ENCODE measurements at regions not wholly inside any gene's neighbourhood (a gene's known extent, or its start where the extent isn't known, plus 50 kb on each side); places are given as distances from the start of the nearest gene placed in this dataset.

DNA sequence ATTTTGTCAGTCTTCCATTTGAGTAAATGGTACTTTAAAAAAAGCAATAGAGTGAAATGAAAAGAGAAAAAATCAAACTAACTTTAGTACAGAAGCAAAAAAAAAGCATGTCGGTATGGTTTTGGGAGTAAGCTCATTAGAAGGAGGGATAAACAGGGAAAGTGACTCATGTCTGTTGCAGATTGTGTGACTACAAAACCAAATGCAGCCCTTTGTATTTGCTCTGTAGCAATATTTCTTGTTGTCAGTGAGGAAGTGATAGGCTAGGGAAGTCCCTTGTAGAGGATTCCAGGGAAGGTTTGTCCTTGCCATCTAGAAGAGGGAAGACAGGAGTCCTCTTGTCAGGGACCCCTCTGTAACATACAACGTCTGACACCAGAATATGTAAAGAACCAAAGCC lies 150.5 kb upstream of the POU1F1 start:
- TF ChIP-seq, protein P1, sequence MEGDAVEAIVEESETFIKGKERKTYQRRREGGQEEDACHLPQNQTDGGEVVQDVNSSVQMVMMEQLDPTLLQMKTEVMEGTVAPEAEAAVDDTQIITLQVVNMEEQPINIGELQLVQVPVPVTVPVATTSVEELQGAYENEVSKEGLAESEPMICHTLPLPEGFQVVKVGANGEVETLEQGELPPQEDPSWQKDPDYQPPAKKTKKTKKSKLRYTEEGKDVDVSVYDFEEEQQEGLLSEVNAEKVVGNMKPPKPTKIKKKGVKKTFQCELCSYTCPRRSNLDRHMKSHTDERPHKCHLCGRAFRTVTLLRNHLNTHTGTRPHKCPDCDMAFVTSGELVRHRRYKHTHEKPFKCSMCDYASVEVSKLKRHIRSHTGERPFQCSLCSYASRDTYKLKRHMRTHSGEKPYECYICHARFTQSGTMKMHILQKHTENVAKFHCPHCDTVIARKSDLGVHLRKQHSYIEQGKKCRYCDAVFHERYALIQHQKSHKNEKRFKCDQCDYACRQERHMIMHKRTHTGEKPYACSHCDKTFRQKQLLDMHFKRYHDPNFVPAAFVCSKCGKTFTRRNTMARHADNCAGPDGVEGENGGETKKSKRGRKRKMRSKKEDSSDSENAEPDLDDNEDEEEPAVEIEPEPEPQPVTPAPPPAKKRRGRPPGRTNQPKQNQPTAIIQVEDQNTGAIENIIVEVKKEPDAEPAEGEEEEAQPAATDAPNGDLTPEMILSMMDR (IDR thresholded peaks at IDR 0.05): no peak
- TF ChIP-seq ZFX (IDR thresholded peaks at IDR 0.05; ENCODE audit: borderline replicate concordance): no peak
